MG63 (cell line): ENCODE measurements at regions not wholly inside any gene's neighbourhood (a gene's known extent, or its start where the extent isn't known, plus 50 kb on each side); places are given as distances from the start of the nearest gene placed in this dataset.
"Not testable (repeated sequence)": the region's sequence is repeated elsewhere in the genome, so short reads cannot be mapped to it uniquely, and the experiment has no call there.

Experiments
- DNase-seq: peaks from one replicate; pipeline ENCODE4 v3.0.0-alpha.2; 2020
- H3K27me3 ChIP-seq: fragments of 250-450 bp; sonication (Bioruptor Pico); 2 replicates; pipeline ENCODE4 v1.5.1; 2020; ENCODE audit warnings: mild to moderate bottlenecking, moderate library complexity
- H3K36me3 ChIP-seq: fragments of 250-450 bp; sonication (Bioruptor Pico); 2 replicates; pipeline ENCODE4 v1.5.1; 2020; ENCODE audit warnings: mild to moderate bottlenecking, moderate library complexity
- H3K4me3 ChIP-seq: fragments of 250-450 bp; sonication (Bioruptor Pico); 2 replicates; pipeline ENCODE4 v1.5.1; 2020; ENCODE audit warnings: mild to moderate bottlenecking, moderate library complexity
- H3K9me3 ChIP-seq: fragments of 250-450 bp; sonication (Bioruptor Pico); 2 replicates; pipeline ENCODE4 v1.5.1; 2020; ENCODE audit warnings: mild to moderate bottlenecking, moderate library complexity

DNA sequence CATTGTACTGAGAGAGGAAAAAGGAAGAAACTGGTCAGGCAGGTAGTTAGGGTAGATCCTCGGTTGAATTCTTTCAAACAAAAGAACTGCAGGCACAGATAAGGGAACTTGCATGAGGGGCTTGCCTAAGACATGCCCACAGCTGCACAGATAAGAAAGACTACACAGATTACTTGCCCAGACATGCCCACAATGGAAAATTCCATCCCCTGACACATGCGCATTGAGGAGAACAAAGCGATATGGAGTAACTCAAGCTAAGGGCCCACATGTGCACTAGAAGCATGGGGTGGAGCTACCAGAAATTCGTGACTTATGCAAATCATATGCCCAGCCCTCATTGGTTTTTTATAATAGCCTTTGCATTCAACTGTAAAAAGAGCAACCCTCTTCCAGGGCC lies 181.3 kb upstream of the ZNF521 start:
- no peaks in the 10 kb centered on the region for H3K27me3 ChIP-seq
- no peak for DNase-seq
- H3K36me3 ChIP-seq, result no peaks in the 10 kb centered on the region
- no peaks in the 10 kb centered on the region for H3K9me3 ChIP-seq
- H3K4me3 ChIP-seq, result no peak overlapping the region

DNA sequence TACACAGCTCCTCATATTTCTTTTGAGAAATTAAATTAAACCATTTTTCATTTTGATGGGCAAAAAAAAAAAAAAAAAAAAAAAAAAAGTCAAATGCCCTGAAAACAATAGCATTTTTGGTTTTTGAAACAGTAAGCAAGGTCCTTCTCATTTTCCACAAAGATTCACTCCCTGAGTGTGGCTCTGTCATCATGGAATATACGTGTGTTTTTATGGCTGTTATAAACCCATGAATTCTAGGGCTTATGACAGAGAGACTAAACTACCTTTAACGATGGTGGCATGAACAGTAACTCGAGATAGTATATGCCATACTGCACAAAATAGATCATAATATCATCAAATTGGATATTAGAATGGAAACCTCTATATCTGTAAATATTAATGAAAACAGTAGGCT lies 179.2 kb upstream of the ZNF521 start:
- no peak for DNase-seq
- H3K9me3 ChIP-seq, result no peaks in the 10 kb centered on the region
- H3K36me3 ChIP-seq, result no peaks in the 10 kb centered on the region
- H3K4me3 ChIP-seq, result no peak overlapping the region
- H3K27me3 ChIP-seq, result no peaks in the 10 kb centered on the region

DNA sequence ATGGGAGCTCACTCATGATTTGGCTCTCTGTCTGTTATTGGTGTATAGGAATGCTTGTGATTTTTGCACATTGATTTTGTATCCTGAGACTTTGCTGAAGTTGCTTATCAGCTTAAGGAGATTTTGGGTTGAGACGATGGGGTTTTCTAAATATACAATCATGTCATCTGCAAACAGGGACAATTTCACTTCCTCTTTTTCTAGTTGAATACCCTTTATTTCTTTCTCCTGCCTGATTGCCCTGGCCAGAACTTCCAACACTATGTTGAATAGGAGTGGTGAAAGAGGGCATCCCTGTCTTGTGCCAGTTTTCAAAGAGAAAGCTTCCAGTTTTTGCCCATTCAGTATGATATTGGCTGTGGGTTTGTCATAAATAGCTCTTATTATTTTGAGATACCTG lies 173.8 kb upstream of the ZNF521 start:
- H3K36me3 ChIP-seq, H3K4me3 ChIP-seq, H3K9me3 ChIP-seq, DNase-seq, H3K27me3 ChIP-seq: not testable (repeated sequence)

DNA sequence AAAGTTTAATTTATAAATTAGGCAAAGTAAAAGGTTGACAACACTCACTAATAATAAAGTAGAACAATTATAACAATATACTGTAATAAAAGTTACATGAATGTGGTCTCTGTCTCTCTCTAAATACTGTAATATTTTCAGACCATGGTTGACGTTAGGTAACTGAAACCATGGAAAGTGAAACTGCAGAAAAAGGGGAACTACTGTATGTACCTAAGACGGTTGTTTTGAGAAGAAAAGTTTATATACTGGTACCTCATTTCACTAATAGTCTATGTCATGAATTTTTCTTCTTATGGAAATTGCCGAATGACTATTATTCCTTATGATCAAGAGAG lies 166.7 kb upstream of the ZNF521 start:
- Histone ChIP-seq H3K36me3 (no peaks in the 10 kb centered on the region), H3K4me3 (no peak overlapping the region), H3K9me3 (no peaks in the 10 kb centered on the region), H3K27me3 (no peaks in the 10 kb centered on the region)
- no peak for DNase-seq

- Histone ChIP-seq H3K9me3 (no peaks in the 10 kb centered on the region), H3K27me3 (no peaks in the 10 kb centered on the region), H3K4me3 (no peak overlapping the region), H3K36me3 (no peaks in the 10 kb centered on the region)
- DNase-seq, result peak; percentile 62
Measured at GRCh38 chr18:25517881-25518715, 166.1 kb upstream of the ZNF521 start.

- H3K4me3 ChIP-seq, result no peak overlapping the region
- H3K36me3 ChIP-seq, result no peaks in the 10 kb centered on the region
- H3K9me3 ChIP-seq, result no peaks in the 10 kb centered on the region
- no peaks in the 10 kb centered on the region for H3K27me3 ChIP-seq
- no peak for DNase-seq
Measured at GRCh38 chr18:25516747-25517498, 165.0 kb upstream of the ZNF521 start.

DNA sequence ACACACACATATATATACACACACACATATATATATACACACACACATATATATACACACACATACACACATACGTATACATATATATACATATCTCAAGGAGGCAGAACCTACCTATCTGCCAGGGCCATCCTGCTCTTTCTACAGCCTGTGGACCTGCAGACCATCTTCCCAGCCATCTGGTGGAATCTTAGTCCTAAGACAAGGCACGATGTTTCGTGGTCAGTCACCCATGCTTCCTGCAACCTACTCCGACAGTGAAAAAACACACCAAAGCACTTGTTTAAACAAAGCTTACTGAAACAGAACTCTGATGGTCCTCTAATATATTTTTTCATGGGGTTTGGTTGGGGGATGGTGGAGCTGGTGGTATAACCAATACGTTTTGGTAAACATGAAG lies 164.2 kb upstream of the ZNF521 start:
- Histone ChIP-seq H3K36me3 (no peaks in the 10 kb centered on the region), H3K4me3 (no peak overlapping the region), H3K9me3 (no peaks in the 10 kb centered on the region), H3K27me3 (no peaks in the 10 kb centered on the region)
- no peak for DNase-seq

- no peak for DNase-seq
- H3K27me3 ChIP-seq, result no peaks in the 10 kb centered on the region
- H3K36me3 ChIP-seq, result no peaks in the 10 kb centered on the region
- H3K4me3 ChIP-seq, result no peak overlapping the region
- no peaks in the 10 kb centered on the region for H3K9me3 ChIP-seq
Measured at GRCh38 chr18:25510096-25510495, 158.1 kb upstream of the ZNF521 start.

GRCh38 chr18:25503567-25504081 lies 151.7 kb upstream of the ZNF521 start:
- DNase-seq, result peak; percentile 62
- Histone ChIP-seq H3K27me3 (no peaks in the 10 kb centered on the region), H3K9me3 (no peaks in the 10 kb centered on the region), H3K4me3 (peak overlapping the region; percentile 48), H3K36me3 (no peaks in the 10 kb centered on the region)

- no peaks in the 10 kb centered on the region for H3K36me3 ChIP-seq
- H3K27me3 ChIP-seq, result no peaks in the 10 kb centered on the region
- DNase-seq, result no peak
- no peak overlapping the region for H3K4me3 ChIP-seq
- H3K9me3 ChIP-seq, result peaks cover 12% of the 10 kb centered on the region
Measured at GRCh38 chr18:25497151-25497794, 145.3 kb upstream of the ZNF521 start.

GRCh38 chr18:25496544-25496943 lies 144.6 kb upstream of the ZNF521 start:
- no peak for DNase-seq
- Histone ChIP-seq H3K4me3 (no peak overlapping the region), H3K9me3 (peaks cover 12% of the 10 kb centered on the region), H3K36me3 (no peaks in the 10 kb centered on the region), H3K27me3 (no peaks in the 10 kb centered on the region)

- no peak for DNase-seq
- H3K4me3 ChIP-seq, result no peak overlapping the region
- H3K27me3 ChIP-seq, result no peaks in the 10 kb centered on the region
- no peaks in the 10 kb centered on the region for H3K36me3 ChIP-seq
- H3K9me3 ChIP-seq, result peaks cover 12% of the 10 kb centered on the region
Measured at GRCh38 chr18:25495606-25496005, 143.6 kb upstream of the ZNF521 start.

- Histone ChIP-seq H3K27me3 (no peaks in the 10 kb centered on the region), H3K4me3 (no peak overlapping the region), H3K36me3 (no peaks in the 10 kb centered on the region), H3K9me3 (peaks cover 12% of the 10 kb centered on the region)
- DNase-seq, result no peak
Measured at GRCh38 chr18:25494888-25495287, 142.9 kb upstream of the ZNF521 start.

DNA sequence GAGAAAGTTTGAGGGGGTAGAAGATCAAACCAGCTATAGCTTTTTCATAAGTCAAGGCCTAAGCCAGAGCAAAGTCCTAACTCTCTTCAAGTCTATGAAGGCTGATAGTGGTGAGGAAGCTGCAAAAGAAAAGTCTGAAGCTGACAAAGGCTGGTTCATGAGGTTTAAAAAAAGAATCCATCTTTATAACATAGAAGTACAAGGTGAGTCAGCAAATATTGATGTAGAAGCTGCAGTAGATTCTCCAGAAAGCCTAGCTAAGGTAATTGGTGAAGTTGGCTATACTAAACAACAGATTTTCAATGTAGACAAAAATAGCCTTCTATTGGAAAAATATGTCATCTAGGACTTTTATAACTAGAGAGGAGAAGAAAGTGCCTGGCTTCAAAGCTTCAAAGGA lies 141.4 kb upstream of the ZNF521 start:
- no peaks in the 10 kb centered on the region for H3K27me3 ChIP-seq
- no peak overlapping the region for H3K4me3 ChIP-seq
- DNase-seq, result no peak
- no peaks in the 10 kb centered on the region for H3K36me3 ChIP-seq
- H3K9me3 ChIP-seq, result peaks cover 12% of the 10 kb centered on the region

DNA sequence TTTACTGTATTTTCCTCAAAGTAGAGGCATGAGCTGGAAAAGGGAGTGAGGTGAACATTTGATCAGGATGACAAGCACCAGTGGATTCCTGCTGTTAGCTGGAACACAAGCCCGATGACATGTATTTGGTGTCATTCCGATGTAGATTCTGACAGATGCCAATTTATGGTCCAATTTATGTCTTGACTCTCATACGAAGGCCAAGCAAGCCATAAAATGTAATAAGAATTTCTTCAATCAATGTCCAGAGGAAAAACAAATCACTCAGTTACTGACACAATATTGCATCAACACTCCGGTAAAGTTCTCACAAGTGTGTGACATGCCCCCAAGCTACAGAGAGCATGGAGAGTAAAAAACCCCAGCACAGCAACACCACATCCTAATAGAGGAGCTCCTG lies 138.3 kb upstream of the ZNF521 start:
- H3K4me3 ChIP-seq, result no peak overlapping the region
- no peaks in the 10 kb centered on the region for H3K36me3 ChIP-seq
- no peak for DNase-seq
- no peaks in the 10 kb centered on the region for H3K27me3 ChIP-seq
- H3K9me3 ChIP-seq, result peaks cover 12% of the 10 kb centered on the region

- DNase-seq, result no peak
- Histone ChIP-seq H3K4me3 (no peak overlapping the region), H3K36me3 (no peaks in the 10 kb centered on the region)
Measured at GRCh38 chr18:25473008-25473407, 121.0 kb upstream of the ZNF521 start.

DNA sequence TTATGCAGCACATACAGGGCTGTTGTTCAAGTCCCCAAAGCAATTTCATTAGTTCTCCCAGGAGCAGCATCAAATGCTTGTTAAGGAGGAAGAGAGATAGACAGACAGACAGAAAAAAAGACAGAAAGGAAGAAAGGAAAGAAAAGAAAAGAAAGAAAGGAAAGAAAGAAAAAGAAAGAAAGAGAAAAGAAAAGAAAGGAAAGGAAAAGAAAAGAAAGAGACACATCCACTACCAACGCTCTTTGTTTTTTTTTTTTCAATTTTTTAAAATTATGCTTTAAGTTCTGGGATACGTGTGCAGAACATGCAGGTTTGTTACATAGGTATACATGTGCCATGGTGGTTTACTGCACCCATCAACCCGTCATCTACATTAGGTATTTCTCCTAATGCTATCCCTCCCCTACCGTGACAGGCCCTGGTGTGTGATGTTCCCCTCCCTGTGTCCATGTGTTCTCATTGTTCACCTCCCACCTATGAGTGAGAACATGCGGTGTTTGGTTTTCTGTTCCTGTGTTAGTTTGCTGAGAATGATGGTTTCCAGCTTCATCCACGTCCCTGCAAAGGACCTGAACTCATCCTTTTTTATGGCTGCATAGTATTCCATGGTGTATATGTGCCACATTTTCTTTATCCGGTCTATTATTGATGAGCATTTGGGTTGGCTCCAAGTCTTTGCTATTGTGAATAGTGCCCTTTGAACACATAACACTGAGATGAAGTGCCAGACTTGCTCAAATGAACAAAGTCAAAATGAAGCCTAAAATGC lies 119.0 kb upstream of the ZNF521 start:
- not testable (repeated sequence) for H3K36me3 ChIP-seq, H3K4me3 ChIP-seq, DNase-seq, H3K27me3 ChIP-seq, H3K9me3 ChIP-seq

More at GRCh38 chr18:25473008-25473407, 121.0 kb upstream of the ZNF521 start:
- H3K27me3 ChIP-seq, result no peaks in the 10 kb centered on the region
- 0 out of 2 replicates have a peak, but pooled peaks cover 2% of the 10 kb centered on the region for H3K9me3 ChIP-seq
